Ishikawa (cell line): ENCODE measurements at regions not wholly inside any gene's neighbourhood (a gene's known extent, or its start where the extent isn't known, plus 50 kb on each side); places are given as distances from the start of the nearest gene placed in this dataset.

Experiments
- RAD21 ChIP-seq: IDR thresholded peaks from 2 replicates; pipeline ENCODE4 v1.6.1; 2012; ENCODE audit warnings: low read depth
- TAF1 ChIP-seq: IDR thresholded peaks from 2 replicates; pipeline ENCODE4 v1.6.1; 2012; ENCODE audit warnings: low read depth, mild to moderate bottlenecking
- TF ChIP-seq, protein P1 (sequence below): IDR thresholded peaks from 2 replicates; pipeline ENCODE4 v1.6.1; 2012; ENCODE audit warnings: low read depth, mild to moderate bottlenecking

DNA sequence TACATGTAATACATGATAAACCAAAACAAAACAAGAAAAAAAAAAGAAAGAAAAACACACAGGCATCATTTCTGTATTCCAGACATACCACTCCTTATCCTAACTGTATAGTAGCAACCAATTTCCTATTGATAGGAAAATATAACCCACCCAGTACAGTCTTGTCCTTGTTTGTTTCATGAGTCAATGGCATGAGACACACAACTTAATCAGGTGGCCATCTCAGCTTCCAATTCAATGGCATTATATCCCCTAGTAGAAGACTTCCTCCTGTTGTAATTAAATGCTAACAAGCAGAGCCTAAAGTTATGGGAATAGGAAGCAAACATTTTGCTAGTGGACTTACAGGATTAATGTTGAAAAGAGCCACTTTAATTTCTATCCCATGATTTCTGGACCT is 121.0 kb upstream of the NOL4 start:
- TF ChIP-seq TAF1 (no peak), RAD21 (no peak)
- TF ChIP-seq, protein P1, sequence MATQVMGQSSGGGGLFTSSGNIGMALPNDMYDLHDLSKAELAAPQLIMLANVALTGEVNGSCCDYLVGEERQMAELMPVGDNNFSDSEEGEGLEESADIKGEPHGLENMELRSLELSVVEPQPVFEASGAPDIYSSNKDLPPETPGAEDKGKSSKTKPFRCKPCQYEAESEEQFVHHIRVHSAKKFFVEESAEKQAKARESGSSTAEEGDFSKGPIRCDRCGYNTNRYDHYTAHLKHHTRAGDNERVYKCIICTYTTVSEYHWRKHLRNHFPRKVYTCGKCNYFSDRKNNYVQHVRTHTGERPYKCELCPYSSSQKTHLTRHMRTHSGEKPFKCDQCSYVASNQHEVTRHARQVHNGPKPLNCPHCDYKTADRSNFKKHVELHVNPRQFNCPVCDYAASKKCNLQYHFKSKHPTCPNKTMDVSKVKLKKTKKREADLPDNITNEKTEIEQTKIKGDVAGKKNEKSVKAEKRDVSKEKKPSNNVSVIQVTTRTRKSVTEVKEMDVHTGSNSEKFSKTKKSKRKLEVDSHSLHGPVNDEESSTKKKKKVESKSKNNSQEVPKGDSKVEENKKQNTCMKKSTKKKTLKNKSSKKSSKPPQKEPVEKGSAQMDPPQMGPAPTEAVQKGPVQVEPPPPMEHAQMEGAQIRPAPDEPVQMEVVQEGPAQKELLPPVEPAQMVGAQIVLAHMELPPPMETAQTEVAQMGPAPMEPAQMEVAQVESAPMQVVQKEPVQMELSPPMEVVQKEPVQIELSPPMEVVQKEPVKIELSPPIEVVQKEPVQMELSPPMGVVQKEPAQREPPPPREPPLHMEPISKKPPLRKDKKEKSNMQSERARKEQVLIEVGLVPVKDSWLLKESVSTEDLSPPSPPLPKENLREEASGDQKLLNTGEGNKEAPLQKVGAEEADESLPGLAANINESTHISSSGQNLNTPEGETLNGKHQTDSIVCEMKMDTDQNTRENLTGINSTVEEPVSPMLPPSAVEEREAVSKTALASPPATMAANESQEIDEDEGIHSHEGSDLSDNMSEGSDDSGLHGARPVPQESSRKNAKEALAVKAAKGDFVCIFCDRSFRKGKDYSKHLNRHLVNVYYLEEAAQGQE: no peak
